AG09309 (cell line): ENCODE measurements at regions not wholly inside any gene's neighbourhood (a gene's known extent, or its start where the extent isn't known, plus 50 kb on each side); places are given as distances from the start of the nearest gene placed in this dataset.

Source experiments
- DNase-seq: peaks from one replicate; pipeline ENCODE4 v3.0.0-alpha.2; 2010; ENCODE audit warnings: low read depth
- H3K4me3 ChIP-seq: 2 replicates; pipeline ENCODE4 v1.5.1; 2011; ENCODE audit warnings: mild to moderate bottlenecking, low read depth, low read length, moderate library complexity; ENCODE audit not compliant: control insufficient read depth
- TF ChIP-seq, protein P1 (sequence below): IDR thresholded peaks from 2 replicates; pipeline ENCODE4 v1.5.1; 2011; ENCODE audit warnings: mild to moderate bottlenecking, low read depth, low read length, inconsistent platforms; ENCODE audit not compliant: insufficient read depth, control insufficient read depth; ENCODE audit errors: missing control alignments

DNA sequence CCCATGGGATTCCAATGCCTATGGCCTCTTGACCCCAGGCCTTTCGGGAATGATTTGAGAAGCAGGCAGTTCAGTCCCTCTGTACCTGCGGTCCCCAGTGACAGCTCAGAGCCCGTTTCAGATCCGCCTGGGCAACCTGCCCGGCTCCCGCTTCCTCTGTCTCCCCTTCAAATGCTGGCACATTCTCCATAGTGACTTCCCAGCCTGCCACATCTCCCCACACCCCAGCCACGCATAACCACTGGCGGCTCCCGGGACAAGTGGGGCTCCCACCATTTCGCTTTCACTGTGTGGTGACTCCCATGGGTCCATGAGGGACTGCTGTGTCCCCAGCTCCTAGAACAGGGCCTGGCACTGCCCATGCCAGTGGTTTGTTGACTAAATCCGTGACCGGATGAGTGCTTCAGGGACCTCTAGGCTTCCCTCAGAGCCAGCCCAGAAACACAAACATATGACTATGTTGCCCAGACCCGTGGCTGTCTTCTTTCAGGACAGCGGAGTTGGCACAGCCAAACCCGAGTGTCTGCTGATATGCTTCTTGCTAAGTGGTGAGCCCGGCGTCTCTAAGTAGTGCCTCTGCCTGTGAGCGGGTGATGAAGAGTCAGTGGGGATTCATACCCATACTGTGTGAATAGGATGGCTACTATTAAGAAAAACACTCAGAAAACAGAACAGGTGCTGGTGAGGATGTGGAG is 91.2 kb downstream of the GLI2 start:
- no peak for DNase-seq

GRCh38 chr2:120828066-120828465 is 92.4 kb downstream of the GLI2 start:
- DNase-seq, result no peak
- TF ChIP-seq, protein P1, sequence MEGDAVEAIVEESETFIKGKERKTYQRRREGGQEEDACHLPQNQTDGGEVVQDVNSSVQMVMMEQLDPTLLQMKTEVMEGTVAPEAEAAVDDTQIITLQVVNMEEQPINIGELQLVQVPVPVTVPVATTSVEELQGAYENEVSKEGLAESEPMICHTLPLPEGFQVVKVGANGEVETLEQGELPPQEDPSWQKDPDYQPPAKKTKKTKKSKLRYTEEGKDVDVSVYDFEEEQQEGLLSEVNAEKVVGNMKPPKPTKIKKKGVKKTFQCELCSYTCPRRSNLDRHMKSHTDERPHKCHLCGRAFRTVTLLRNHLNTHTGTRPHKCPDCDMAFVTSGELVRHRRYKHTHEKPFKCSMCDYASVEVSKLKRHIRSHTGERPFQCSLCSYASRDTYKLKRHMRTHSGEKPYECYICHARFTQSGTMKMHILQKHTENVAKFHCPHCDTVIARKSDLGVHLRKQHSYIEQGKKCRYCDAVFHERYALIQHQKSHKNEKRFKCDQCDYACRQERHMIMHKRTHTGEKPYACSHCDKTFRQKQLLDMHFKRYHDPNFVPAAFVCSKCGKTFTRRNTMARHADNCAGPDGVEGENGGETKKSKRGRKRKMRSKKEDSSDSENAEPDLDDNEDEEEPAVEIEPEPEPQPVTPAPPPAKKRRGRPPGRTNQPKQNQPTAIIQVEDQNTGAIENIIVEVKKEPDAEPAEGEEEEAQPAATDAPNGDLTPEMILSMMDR, result no peak
- H3K4me3 ChIP-seq, result no peak overlapping the region

More for the DNA sequence above, 91.2 kb downstream of the GLI2 start:
- H3K4me3 ChIP-seq, result no peak overlapping the region
- TF ChIP-seq, protein P1, result no peak

- TF ChIP-seq, protein P1, result no peak
- no peak overlapping the region for H3K4me3 ChIP-seq
- DNase-seq, result no peak
Observed at GRCh38 chr2:120828829-120829632, 93.4 kb downstream of the GLI2 start.

- H3K4me3 ChIP-seq, result no peak overlapping the region
- no peak for DNase-seq
- TF ChIP-seq, protein P1, result no peak
Observed at GRCh38 chr2:120829633-120830025, 94.0 kb downstream of the GLI2 start.

DNA sequence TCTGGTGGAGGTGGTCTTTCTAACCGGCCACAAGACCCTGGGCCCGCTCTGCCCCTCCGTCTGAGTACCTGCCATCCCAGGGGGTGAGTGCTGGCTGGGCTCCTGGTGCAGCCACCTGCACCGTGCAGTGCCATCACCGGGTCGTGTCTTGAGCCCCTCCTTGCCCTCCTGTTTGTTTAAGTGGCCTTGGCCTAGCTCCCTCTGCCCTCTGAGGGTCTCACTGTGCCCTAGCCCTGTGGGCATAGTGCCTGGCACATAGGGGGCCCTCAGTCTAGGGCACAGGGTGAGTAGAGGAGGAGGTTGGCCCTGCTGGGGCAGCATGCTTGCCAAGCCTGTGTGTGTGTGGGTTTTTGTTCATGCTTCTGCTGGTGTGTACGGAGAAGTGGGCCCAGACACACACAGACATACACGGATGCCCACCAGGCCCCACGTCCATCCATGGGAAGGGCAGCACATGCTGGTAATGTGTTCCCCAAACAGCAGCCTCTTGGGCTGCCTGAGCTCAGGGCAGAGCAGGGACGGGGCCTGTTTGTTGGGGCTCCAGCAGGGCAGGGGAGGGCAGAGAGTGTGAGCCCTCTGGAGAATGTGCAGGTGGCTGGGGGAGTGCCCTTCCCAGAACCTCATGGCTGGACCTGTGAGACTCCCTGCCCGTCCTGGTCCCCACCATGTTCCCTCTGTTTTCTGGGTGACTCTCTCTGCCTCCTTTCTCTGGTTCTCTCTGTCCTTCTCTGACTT is 94.6 kb downstream of the GLI2 start:
- TF ChIP-seq, protein P1, result no peak
- no peak for DNase-seq
- no peak overlapping the region for H3K4me3 ChIP-seq

- TF ChIP-seq, protein P1, result no peak
- DNase-seq, result no peak
- no peak overlapping the region for H3K4me3 ChIP-seq
Observed at GRCh38 chr2:120831086-120831485, 95.4 kb downstream of the GLI2 start.
